HG03108 (cell line): ENCODE measurements at regions not wholly inside any gene's neighbourhood (a gene's known extent, or its start where the extent isn't known, plus 50 kb on each side); places are given as distances from the start of the nearest gene placed in this dataset.

Source experiments
- ATAC-seq: cut with Tn5 transposase; IDR thresholded peaks from one replicate; pipeline ENCODE4 v1.9.1; 2021; ENCODE audit warnings: moderate library complexity; ENCODE audit not compliant: unreplicated experiment

- no peak for ATAC-seq
These were observed 1189.4 kb upstream of the NUDT12 start for GRCh38 chr5:104751969-104752368.

GRCh38 chr5:104739905-104740304 is 1177.3 kb upstream of the NUDT12 start:
- no peak for ATAC-seq

DNA sequence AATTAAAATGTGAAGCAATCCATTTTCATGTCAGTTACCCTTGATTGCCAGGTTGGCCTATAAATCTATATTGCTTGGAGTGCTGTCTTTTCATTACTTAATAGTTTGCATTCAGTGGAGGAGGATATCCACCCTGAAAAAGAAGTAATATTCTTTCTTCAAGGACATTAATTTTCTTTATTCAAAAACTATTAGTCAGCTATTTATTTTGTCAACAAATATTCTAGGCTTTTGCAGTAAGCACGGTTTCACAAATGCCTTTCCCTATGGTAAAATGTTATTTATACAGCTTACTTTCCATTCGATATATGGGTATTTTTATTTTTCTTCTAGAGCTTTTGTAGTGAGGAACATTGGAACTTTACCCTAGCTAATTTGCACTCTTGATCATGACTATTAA is 1176.9 kb upstream of the NUDT12 start:
- no peak for ATAC-seq

DNA sequence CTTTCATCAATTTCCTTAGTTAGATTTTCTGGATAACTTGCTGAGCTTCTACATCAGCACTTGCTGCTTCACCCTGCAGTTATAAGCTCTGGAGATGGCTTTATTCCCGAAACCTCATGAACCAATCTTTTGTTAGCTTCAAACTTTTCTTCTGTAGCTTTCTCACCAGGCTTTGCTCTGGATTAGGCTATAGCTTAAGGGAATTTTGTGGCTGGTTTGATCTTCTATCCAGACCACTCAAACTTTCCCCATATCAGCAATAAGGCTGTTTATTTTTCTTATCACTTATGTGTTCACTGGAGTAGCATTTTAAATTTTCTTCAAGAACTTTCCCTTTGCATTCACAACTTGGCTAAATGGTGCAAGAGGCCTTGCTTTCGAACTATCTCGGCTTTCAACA is 1173.5 kb upstream of the NUDT12 start:
- no peak for ATAC-seq

GRCh38 chr5:104734046-104734445 is 1171.5 kb upstream of the NUDT12 start:
- ATAC-seq: no peak

- no peak for ATAC-seq
These were observed 1170.6 kb upstream of the NUDT12 start for GRCh38 chr5:104733063-104733669.

GRCh38 chr5:104731331-104731730 is 1168.7 kb upstream of the NUDT12 start:
- ATAC-seq: no peak

GRCh38 chr5:104708027-104708426 is 1145.4 kb upstream of the NUDT12 start:
- no peak for ATAC-seq

DNA sequence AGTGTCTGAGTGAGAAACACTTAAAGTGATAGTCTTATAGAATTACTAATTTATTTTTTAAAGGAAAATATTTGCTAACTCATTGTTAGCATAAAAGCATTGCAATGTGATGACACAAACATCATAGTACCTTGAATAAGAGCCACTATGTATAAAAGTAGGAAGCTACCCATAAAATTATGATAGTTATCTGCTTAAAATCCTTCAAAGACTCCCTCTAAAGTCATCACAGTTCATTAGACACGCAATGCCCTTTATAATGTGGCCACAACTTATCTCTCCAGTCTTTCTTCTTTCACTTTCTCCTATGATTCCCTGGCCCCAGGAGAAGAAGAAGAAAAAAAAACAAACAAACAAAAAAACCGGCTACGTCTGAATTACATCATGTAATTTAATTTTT is 1144.0 kb upstream of the NUDT12 start:
- ATAC-seq: no peak

- no peak for ATAC-seq
These were observed 1139.6 kb upstream of the NUDT12 start for GRCh38 chr5:104702212-104702611.

DNA sequence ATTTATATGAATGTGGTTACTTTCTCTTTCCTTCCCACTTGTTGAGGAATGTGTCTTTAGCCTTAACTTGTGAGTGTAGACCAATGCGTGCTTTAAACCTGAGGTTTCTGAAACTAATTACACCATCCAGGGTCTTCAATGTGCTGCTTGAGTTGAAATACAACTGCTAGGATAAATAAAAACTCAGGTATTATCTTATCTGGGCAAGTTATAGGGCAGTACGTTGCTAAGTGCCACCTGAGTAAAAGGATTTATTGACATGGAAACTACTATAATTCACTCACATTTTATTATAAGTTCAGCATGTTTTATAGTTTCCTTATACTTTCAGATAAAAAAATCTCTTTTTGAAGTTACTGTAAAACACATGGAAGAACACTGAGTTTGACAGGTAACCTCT is 1136.8 kb upstream of the NUDT12 start:
- no peak for ATAC-seq

GRCh38 chr5:104661256-104661655 is 1098.7 kb upstream of the NUDT12 start:
- no peak for ATAC-seq

- no peak for ATAC-seq
These were observed 1096.9 kb upstream of the NUDT12 start for GRCh38 chr5:104659497-104659896.

DNA sequence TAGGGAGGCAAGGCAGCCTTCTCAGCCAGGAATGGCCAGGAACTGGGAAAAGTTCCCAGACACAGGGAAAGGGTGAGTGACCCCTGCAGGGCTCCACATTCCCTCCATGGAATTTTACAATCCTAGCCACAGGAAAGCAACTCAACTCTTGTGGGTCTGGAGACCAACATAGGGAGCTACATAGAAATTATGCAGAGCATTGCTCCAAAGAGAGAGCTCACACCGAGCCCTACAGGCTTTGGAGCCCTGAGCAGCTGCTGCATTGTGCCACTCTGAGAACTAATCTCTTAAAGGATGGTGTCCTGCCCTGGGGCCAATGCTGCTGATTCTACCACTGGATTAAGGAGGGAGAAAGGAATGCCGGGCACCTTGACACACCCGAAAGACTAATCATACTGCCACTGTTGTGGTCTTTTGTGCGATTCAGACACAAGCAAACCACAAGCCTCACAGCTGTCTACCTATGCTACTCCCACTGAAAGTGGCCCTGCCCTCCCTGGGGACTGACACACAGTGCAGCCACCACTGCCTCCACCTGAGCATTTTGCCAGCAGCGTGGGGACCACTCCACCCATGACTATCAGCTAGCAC is 1089.8 kb upstream of the NUDT12 start:
- ATAC-seq: no peak

DNA sequence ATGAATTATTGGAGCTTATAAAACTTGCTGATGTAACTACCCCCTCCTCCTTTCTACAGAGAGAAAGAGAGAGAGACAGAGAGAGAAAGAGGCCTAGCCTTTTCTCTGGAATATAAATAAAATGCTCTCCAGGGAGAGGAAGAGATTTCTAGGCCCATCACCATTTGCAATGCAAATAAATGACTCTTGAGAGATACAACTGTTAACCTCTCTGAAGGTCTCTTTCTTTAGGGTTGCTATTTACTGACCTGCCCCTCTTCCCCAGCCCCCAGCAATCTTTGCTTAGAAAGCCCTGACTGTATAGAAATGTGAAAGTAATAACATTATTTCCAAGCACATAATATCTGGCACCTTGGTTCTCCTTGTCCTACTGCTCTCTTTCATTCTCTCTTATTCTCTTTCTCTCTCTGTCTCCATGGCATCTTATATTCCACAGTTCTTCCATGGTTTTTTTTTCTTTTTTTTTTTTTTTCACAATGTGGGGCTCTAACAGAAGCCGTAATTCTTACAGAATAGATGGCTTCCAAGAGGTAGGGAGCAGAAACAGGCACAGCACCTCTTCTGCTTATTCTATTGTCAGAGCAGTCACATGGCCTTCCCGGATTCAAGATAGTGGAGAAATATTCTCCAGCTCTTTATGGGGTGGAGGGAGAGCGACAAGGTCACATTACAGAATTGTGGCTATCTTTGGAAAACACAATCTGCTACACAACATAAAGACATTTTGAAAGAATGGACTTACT is 1087.9 kb upstream of the NUDT12 start:
- no peak for ATAC-seq

DNA sequence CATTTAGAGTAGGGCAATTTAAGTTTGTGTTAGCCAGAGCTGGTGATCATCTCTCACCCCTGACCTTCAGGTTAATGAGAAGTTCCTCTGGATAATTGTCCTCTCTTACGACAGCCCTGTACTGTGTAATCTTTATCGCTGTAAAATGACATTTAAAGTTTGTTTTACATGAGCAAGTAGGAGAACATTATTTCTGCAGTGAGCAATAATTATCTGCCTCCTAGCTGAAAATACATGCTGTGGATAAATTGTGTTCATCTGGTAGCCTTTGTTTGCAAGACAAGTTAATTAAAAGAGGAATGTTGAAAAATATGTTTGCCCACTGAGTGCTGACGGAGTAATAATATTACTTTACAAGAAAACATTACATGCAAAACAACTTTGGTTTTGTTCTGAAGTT is 1083.8 kb upstream of the NUDT12 start:
- ATAC-seq: no peak

GRCh38 chr5:104643320-104643719 is 1080.7 kb upstream of the NUDT12 start:
- ATAC-seq: no peak

DNA sequence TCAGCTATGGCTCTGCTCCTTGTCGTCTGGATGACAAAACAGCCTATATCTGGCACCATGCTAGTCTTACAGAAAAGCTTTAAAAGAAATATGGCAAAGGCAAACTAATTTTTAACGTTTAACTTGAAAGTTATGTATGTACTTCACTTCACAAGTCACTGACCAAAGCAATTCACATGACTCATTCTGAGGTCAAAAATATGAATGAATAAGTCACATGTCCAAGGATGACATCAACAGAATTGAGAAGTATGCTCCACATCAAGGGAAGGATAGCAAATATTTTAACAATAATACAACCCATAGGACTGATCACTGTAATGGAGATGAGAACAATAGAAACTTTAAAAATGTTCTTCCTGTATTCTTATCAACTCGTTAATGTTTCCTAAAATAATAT is 1072.6 kb upstream of the NUDT12 start:
- no peak for ATAC-seq

DNA sequence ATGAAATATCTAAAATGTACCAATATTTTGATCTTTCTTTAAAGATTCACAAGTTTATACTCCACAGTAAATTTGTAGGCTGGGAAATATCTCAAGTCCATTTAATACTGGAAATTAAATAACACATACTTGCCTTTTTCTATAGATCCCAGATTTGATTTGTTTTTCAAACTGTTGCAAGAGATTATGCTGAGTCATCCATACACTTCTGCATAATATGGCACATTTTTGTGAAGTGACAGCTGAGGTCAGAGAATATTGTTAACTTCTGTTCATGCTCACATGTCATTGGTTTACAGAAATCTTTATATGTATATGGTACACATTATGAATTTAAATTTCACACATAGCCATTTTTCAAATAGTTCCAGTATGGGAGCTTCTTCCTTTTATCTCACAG is 1066.3 kb upstream of the NUDT12 start:
- no peak for ATAC-seq

DNA sequence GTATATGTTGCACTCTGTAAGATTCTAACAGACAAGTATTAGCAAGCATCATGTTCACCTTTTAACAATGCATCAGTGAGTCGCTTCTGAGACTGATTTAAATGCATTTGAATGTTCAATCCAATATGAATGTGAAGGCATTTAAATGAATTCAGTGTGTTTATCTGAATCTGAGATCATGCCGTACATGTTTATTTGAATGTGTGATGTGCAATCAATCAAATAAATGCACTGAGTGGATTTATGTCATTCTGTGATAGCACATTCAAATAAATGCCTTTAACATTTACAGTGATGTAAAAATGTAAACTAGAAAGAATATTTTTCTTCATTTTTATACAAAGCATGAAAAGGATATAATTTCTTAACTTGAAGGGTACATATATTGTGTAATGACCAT is 1063.5 kb upstream of the NUDT12 start:
- no peak for ATAC-seq

GRCh38 chr5:104612005-104612404 is 1049.4 kb upstream of the NUDT12 start:
- ATAC-seq: no peak

DNA sequence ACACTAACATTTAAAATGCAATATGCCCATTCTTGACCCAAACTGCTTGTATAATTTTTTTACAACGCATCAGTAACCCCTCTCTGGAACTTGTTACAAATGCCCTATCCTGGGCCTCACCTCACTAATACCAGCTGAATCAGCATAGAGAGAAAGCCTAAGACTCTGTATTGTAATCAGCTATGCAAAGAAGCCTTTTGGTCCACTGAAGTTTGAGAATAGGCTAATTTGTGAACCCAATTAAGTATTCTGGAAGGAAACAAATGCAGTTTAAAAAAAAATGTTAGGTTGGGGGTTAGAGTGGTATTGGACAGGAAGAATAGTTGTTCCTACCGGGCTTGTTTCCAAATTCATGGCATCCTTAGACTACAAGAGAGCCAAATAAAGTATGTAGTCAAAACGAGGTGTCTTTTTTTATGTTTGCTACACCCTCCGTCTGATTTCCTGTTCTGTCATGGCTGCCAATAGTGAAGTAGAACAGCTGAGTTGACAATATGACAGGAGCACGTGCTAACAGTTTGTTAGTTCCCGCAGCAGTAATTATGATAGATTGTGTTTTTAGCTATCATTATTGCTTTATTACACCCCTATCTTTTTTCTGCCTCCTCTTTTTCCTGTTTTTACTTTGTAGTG is 1048.7 kb upstream of the NUDT12 start:
- ATAC-seq: no peak
